ENCODE measurements at regions not wholly inside any gene's neighbourhood (a gene's known extent, or its start where the extent isn't known, plus 50 kb on each side); places are given as distances from the start of the nearest gene placed in this dataset.

DNA sequence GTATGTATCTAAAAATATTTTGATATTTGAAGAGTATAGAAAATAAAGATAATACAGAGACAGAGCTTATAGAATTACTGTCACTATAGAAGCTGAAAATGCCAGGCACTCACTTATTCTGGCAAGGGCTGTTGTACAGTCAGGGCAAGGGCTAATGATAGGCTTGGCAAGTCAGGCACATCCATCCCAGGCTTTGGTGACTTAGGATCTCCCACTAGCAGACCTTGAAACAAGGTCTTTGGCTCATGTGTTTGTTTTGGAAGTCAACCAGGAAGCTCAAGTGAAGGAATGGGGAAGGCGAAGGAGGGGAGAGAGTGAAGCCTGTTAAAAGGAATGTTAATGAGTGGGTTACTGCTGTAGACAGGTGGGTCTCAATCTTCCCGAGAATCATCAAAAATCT, 199.1 kb upstream of the SUCLG2 start:
- H3K27me3 ChIP-seq (ENCODE audit: control insufficient read depth in 1 of 2, insufficient read depth in 2 of 2, low read length in 2 of 2), result no peaks in the 10 kb centered on the region
- H3K36me3 ChIP-seq (ENCODE audit: control insufficient read depth in 2 of 2, insufficient read depth in 2 of 2, low read length in 1 of 2), result no peaks in the 10 kb centered on the region
- H3K4me3 ChIP-seq (ENCODE audit: low read depth in 1 of 2, low read length in 2 of 2), result no peak overlapping the region
- H3K9me3 ChIP-seq (ENCODE audit: control insufficient read depth in 2 of 2, insufficient read depth in 1 of 2, low read depth in 1 of 2, low read length in 1 of 2), result no peaks in the 10 kb centered on the region
- no peak overlapping the region for H3K27ac ChIP-seq (ENCODE audit: low read depth in 2 of 2, low read length in 1 of 2)
- 82 to 84% methylated on average over 2 of the region's 2 CpGs for WGBS, 2 donors
- H3K4me1 ChIP-seq (ENCODE audit: control insufficient read depth in 2 of 2, insufficient read depth in 2 of 2, low read length in 1 of 2), result no peaks in the 10 kb centered on the region

DNA sequence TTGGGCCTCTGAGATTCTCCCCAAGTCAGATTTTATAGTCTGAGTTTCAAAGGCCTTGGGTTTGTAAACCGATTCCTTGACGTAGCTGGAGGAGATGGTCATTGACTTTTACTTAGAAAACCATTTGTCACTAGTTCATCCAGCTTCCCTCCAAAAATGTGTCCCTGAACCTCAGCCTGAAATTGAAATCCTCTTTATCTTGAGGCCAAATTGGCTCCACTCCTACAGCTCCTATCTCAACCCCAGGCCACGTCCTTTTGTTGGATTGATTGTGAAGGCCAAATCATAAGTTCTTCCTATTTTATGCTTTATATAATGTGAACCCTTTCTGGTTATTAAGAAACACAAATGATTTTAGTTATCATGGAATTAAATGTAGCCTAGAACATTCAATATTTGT, 193.9 kb upstream of the SUCLG2 start:
- Histone ChIP-seq H3K4me1 (ENCODE audit: control insufficient read depth in 2 of 2, insufficient read depth in 2 of 2, low read length in 1 of 2) (no peaks in the 10 kb centered on the region), H3K27ac (ENCODE audit: low read depth in 2 of 2, low read length in 1 of 2) (no peak overlapping the region), H3K4me3 (ENCODE audit: low read depth in 1 of 2, low read length in 2 of 2) (no peak overlapping the region), H3K9me3 (ENCODE audit: control insufficient read depth in 2 of 2, insufficient read depth in 1 of 2, low read depth in 1 of 2, low read length in 1 of 2) (no peaks in the 10 kb centered on the region), H3K36me3 (ENCODE audit: control insufficient read depth in 2 of 2, insufficient read depth in 2 of 2, low read length in 1 of 2) (no peaks in the 10 kb centered on the region), H3K27me3 (ENCODE audit: control insufficient read depth in 1 of 2, insufficient read depth in 2 of 2, low read length in 2 of 2) (no peaks in the 10 kb centered on the region)
- 73 to 77% methylated on average over 3 of the region's 3 CpGs for WGBS, 2 donors

DNA sequence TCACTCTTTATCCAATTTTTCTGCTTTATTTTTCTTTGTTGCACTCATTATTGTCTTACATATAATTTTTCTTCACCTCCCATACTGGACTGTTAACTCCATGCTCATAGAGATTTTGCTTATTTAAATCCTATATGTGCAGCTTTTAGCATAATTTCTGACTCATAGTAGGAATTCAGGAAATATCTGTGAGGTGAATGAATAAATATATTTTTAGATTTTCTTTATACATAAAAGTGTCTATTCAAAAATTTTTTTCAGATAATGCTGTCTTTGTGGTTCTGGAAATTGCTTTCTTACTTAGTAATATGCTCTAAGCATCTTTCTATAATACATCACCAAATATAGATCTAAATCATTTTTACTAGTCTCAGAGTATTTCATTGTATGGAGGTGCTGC, 191.8 kb upstream of the SUCLG2 start:
- Histone ChIP-seq H3K9me3 (ENCODE audit: control insufficient read depth in 2 of 2, insufficient read depth in 1 of 2, low read depth in 1 of 2, low read length in 1 of 2) (no peaks in the 10 kb centered on the region), H3K4me3 (ENCODE audit: low read depth in 1 of 2, low read length in 2 of 2) (no peak overlapping the region), H3K27ac (ENCODE audit: low read depth in 2 of 2, low read length in 1 of 2) (no peak overlapping the region), H3K4me1 (ENCODE audit: control insufficient read depth in 2 of 2, insufficient read depth in 2 of 2, low read length in 1 of 2) (no peaks in the 10 kb centered on the region), H3K36me3 (ENCODE audit: control insufficient read depth in 2 of 2, insufficient read depth in 2 of 2, low read length in 1 of 2) (no peaks in the 10 kb centered on the region), H3K27me3 (ENCODE audit: control insufficient read depth in 1 of 2, insufficient read depth in 2 of 2, low read length in 2 of 2) (no peaks in the 10 kb centered on the region)

DNA sequence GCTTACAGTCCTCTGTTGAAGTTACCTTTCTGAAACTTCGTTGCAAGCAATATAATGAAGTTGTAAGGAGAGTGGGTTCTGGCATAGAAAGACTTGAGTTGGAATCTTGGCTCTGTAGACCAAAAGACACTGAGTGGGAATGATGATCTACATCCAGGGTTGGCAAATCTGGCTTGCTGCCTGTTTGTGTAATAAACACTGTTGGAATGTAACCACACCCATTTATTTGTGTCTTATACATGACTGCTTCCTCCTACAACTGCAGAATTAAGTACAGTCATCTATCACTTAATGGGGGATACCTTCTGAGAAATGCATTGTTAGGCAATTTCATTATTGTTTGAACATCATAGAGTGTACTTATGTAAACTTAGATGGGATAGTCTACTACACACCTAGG, 178.4 kb upstream of the SUCLG2 start:
- 74 to 79% methylated on average over 1 of the region's 1 CpG for WGBS, 2 donors
- H3K36me3 ChIP-seq (ENCODE audit: control insufficient read depth in 2 of 2, insufficient read depth in 2 of 2, low read length in 1 of 2), result no peaks in the 10 kb centered on the region
- H3K27ac ChIP-seq (ENCODE audit: low read depth in 2 of 2, low read length in 1 of 2), result no peak overlapping the region
- peaks cover 6 to 7% of the 10 kb centered on the region in 2 donors for H3K9me3 ChIP-seq (ENCODE audit: control insufficient read depth in 2 of 2, insufficient read depth in 1 of 2, low read depth in 1 of 2, low read length in 1 of 2)
- H3K4me1 ChIP-seq (ENCODE audit: control insufficient read depth in 2 of 2, insufficient read depth in 2 of 2, low read length in 1 of 2), result no peaks in the 10 kb centered on the region
- no peak overlapping the region for H3K4me3 ChIP-seq (ENCODE audit: low read depth in 1 of 2, low read length in 2 of 2)
- H3K27me3 ChIP-seq (ENCODE audit: control insufficient read depth in 1 of 2, insufficient read depth in 2 of 2, low read length in 2 of 2), result no peaks in the 10 kb centered on the region

DNA sequence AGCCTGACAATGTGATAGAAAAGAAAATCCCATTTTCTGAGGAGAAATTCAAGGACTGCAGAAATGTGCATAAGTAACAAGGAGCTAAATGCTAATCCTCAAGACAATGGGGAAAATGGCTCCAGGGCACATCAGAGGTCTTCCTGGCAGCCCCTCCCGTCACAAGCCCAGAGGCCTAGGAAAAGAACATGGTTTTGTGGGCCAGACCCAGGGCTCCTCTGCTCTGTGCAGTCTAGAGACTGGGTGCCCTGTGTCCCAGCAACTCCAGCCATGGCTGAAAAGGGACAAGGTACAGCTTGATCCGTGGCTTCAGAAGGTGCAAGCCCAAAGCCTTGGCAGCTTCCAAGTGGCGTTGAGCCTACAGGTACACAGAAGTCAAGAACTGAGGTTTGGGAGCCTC, 176.8 kb upstream of the SUCLG2 start:
- Histone ChIP-seq H3K27ac (ENCODE audit: low read depth in 2 of 2, low read length in 1 of 2) (no peak overlapping the region), H3K4me1 (ENCODE audit: control insufficient read depth in 2 of 2, insufficient read depth in 2 of 2, low read length in 1 of 2) (no peaks in the 10 kb centered on the region), H3K27me3 (ENCODE audit: control insufficient read depth in 1 of 2, insufficient read depth in 2 of 2, low read length in 2 of 2) (no peaks in the 10 kb centered on the region), H3K9me3 (ENCODE audit: control insufficient read depth in 2 of 2, insufficient read depth in 1 of 2, low read depth in 1 of 2, low read length in 1 of 2) (peaks cover 3 to 5% of the 10 kb centered on the region in 2 donors), H3K4me3 (ENCODE audit: low read depth in 1 of 2, low read length in 2 of 2) (no peak overlapping the region), H3K36me3 (ENCODE audit: control insufficient read depth in 2 of 2, insufficient read depth in 2 of 2, low read length in 1 of 2) (no peaks in the 10 kb centered on the region)
- WGBS, 2 donors, result 71 to 79% methylated on average over 3 of the region's 3 CpGs

DNA sequence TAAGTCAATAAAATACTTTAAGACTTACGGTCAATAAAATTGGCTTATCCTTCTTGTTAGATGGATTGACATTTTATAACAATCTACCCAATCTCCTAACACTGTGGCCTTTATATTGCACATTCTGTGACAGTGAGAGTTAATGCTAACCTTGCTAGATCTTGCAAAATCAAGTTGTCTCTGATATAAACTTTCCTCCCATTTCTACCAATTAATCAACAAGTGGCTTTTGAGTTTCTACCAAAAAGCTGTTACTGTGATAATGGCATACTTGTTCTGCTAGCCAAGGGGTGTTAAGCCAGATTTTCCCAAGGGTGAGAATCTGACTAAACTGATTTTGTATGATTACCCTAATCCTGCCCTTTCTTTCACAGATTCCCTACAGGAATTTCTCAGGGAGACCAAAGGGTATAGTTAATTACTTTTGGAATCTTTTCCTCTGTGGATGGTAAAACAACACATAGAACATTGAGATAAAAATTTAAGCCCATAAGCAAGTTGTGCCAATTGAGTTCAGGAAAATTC, 174.1 kb upstream of the SUCLG2 start:
- peaks cover 2 to 3% of the 10 kb centered on the region in 2 donors for H3K9me3 ChIP-seq (ENCODE audit: control insufficient read depth in 2 of 2, insufficient read depth in 1 of 2, low read depth in 1 of 2, low read length in 1 of 2)
- H3K4me1 ChIP-seq (ENCODE audit: control insufficient read depth in 2 of 2, insufficient read depth in 2 of 2, low read length in 1 of 2), result no peaks in the 10 kb centered on the region
- H3K27me3 ChIP-seq (ENCODE audit: control insufficient read depth in 1 of 2, insufficient read depth in 2 of 2, low read length in 2 of 2), result no peaks in the 10 kb centered on the region
- H3K4me3 ChIP-seq (ENCODE audit: low read depth in 1 of 2, low read length in 2 of 2), result no peak overlapping the region
- 80 to 88% methylated on average over 1 of the region's 1 CpG for WGBS, 2 donors
- no peak overlapping the region for H3K27ac ChIP-seq (ENCODE audit: low read depth in 2 of 2, low read length in 1 of 2)
- no peaks in the 10 kb centered on the region for H3K36me3 ChIP-seq (ENCODE audit: control insufficient read depth in 2 of 2, insufficient read depth in 2 of 2, low read length in 1 of 2)

DNA sequence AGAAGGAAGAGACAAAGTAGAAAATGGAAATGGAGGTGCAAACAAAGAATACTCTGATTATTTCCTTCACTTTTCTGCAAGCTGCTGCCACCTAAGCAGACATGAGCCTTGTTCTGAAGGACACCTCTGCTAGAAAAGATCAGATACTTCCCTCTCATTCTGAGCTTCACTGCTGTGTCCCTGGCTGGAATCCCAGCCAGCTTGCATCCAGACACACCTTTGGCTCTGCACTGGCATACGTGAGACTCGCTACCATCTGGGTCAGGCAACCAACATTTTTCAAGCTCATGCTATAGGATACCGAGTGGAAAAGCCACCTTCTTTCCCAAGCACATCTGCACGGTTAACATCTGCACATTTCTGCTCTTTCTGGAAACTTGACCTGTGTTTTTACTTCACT, 166.7 kb upstream of the SUCLG2 start:
- WGBS, 2 donors, result 81 to 87% methylated on average over 4 of the region's 4 CpGs
- H3K36me3 ChIP-seq (ENCODE audit: control insufficient read depth in 2 of 2, insufficient read depth in 2 of 2, low read length in 1 of 2), result no peaks in the 10 kb centered on the region
- H3K9me3 ChIP-seq (ENCODE audit: control insufficient read depth in 2 of 2, insufficient read depth in 1 of 2, low read depth in 1 of 2, low read length in 1 of 2), result no peaks in the 10 kb centered on the region
- no peaks in the 10 kb centered on the region for H3K4me1 ChIP-seq (ENCODE audit: control insufficient read depth in 2 of 2, insufficient read depth in 2 of 2, low read length in 1 of 2)
- H3K27ac ChIP-seq (ENCODE audit: low read depth in 2 of 2, low read length in 1 of 2), result no peak overlapping the region
- no peak overlapping the region for H3K4me3 ChIP-seq (ENCODE audit: low read depth in 1 of 2, low read length in 2 of 2)
- no peaks in the 10 kb centered on the region for H3K27me3 ChIP-seq (ENCODE audit: control insufficient read depth in 1 of 2, insufficient read depth in 2 of 2, low read length in 2 of 2)

DNA sequence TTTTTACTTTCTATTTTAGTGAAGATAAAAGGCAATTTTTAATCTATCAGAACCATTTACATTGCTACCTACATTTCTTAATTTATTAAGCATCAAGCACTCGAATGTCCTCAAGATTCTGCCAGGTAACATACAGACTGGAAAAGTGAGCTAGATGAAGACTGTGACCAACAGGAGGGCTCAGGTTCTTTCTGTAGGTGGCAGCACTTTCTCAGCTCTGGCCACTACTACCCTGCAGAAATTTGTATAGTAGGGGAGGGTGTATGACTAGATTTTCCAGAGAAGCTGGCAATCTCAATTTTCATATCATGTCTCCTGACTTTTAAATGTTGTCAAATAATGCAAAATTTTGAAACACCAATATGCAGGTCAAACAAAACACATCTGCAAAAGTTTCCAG, 165.0 kb upstream of the SUCLG2 start:
- WGBS, 2 donors, result 35 to 50% methylated on average over 1 of the region's 1 CpG
- no peak overlapping the region for H3K4me3 ChIP-seq (ENCODE audit: low read depth in 1 of 2, low read length in 2 of 2)

DNA sequence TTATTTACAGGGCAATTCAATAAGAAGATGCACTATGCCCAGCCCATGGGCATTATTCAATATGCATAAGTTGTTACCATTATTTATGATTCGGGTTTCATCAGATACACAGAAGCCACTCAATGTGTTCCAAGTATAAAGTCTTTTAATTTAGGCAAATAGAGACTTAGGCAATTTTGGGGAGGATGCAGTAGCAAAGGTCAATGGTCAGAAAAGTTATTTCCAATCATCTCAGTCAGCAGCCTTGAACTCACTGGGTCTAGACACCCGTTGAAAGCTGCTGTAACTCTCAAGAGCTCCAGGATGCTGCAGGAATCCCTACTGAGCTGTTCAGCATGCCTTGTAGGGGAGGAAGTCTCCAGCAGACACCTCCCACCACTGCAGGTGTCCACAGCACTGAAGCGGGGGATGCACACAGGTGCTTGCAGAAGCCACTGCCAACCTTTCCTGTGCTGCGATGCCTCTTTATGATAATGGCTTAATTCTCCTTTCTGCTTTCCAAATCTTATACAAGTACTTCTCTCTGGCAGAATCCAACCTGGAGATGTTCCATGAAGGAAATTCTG, 155.0 kb upstream of the SUCLG2 start:
- Histone ChIP-seq H3K4me3 (ENCODE audit: low read depth in 1 of 2, low read length in 2 of 2) (no peak overlapping the region), H3K9me3 (ENCODE audit: control insufficient read depth in 2 of 2, insufficient read depth in 1 of 2, low read depth in 1 of 2, low read length in 1 of 2) (no peaks in the 10 kb centered on the region), H3K4me1 (ENCODE audit: control insufficient read depth in 2 of 2, insufficient read depth in 2 of 2, low read length in 1 of 2) (no peaks in the 10 kb centered on the region), H3K27me3 (ENCODE audit: control insufficient read depth in 1 of 2, insufficient read depth in 2 of 2, low read length in 2 of 2) (no peaks in the 10 kb centered on the region), H3K27ac (ENCODE audit: low read depth in 2 of 2, low read length in 1 of 2) (no peak overlapping the region), H3K36me3 (ENCODE audit: control insufficient read depth in 2 of 2, insufficient read depth in 2 of 2, low read length in 1 of 2) (no peaks in the 10 kb centered on the region)
- 70 to 76% methylated on average over 4 of the region's 4 CpGs for WGBS, 2 donors

More for the DNA sequence above, 165.0 kb upstream of the SUCLG2 start:
- no peaks in the 10 kb centered on the region for H3K4me1 ChIP-seq (ENCODE audit: control insufficient read depth in 2 of 2, insufficient read depth in 2 of 2, low read length in 1 of 2)
- H3K9me3 ChIP-seq (ENCODE audit: control insufficient read depth in 2 of 2, insufficient read depth in 1 of 2, low read depth in 1 of 2, low read length in 1 of 2), result no peaks in the 10 kb centered on the region
- H3K27me3 ChIP-seq (ENCODE audit: control insufficient read depth in 1 of 2, insufficient read depth in 2 of 2, low read length in 2 of 2), result no peaks in the 10 kb centered on the region
- no peaks in the 10 kb centered on the region for H3K36me3 ChIP-seq (ENCODE audit: control insufficient read depth in 2 of 2, insufficient read depth in 2 of 2, low read length in 1 of 2)
- H3K27ac ChIP-seq (ENCODE audit: low read depth in 2 of 2, low read length in 1 of 2), result no peak overlapping the region

DNA sequence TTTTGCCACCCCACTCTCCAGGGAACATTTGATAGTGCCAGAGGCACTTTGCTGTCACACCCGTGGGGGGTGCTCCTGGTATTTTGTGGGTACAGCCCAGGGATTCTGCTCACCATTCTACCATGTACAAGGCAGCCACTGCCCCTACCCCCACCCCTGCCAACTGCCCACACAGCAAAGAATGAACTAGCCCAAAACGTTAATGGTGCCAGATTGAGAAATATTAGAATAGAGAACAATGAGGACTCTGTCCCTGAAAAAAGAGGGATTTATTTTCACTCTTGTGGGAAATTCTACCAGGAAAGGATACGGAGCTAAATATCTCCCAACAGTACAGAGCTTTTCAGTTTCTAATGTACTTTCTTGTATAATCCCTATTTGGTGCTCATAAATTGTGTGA, 154.5 kb upstream of the SUCLG2 start:
- no peaks in the 10 kb centered on the region for H3K36me3 ChIP-seq (ENCODE audit: control insufficient read depth in 2 of 2, insufficient read depth in 2 of 2, low read length in 1 of 2)
- H3K4me1 ChIP-seq (ENCODE audit: control insufficient read depth in 2 of 2, insufficient read depth in 2 of 2, low read length in 1 of 2), result no peaks in the 10 kb centered on the region
- no peak overlapping the region for H3K4me3 ChIP-seq (ENCODE audit: low read depth in 1 of 2, low read length in 2 of 2)
- no peaks in the 10 kb centered on the region for H3K9me3 ChIP-seq (ENCODE audit: control insufficient read depth in 2 of 2, insufficient read depth in 1 of 2, low read depth in 1 of 2, low read length in 1 of 2)
- WGBS, 2 donors, result 60 to 64% methylated on average over 3 of the region's 3 CpGs
- H3K27me3 ChIP-seq (ENCODE audit: control insufficient read depth in 1 of 2, insufficient read depth in 2 of 2, low read length in 2 of 2), result no peaks in the 10 kb centered on the region
- H3K27ac ChIP-seq (ENCODE audit: low read depth in 2 of 2, low read length in 1 of 2), result no peak overlapping the region

Measured in esophagus (tissue), 2 donors.